Keratinocyte (primary cell): ENCODE measurements at regions not wholly inside any gene's neighbourhood (a gene's known extent, or its start where the extent isn't known, plus 50 kb on each side); places are given as distances from the start of the nearest gene placed in this dataset.

Experiments used
- DNase-seq: peaks from one replicate; pipeline ENCODE4 v3.0.0-alpha.2; 2011; ENCODE audit warnings: low read depth, missing footprints, low spot score
- FAIRE-seq: peaks from 2 replicates; lab custom pipeline; 2011; peaks lifted over from hg19 to GRCh38; lab: Jason Lieb, UNC
- H2AFZ ChIP-seq: 2 replicates; pipeline ENCODE4 v1.6.0; 2012; ENCODE audit warnings: low read length, control low read depth, inconsistent platforms; ENCODE audit not compliant: control insufficient read depth
- H3K27ac ChIP-seq: 2 replicates; pipeline ENCODE4 v1.5.1; 2011; ENCODE audit warnings: low read length; ENCODE audit not compliant: control insufficient read depth, insufficient read depth
- H3K27me3 ChIP-seq: 3 replicates; pipeline ENCODE4 v1.6.0; 2011; ENCODE audit warnings: low read length; ENCODE audit not compliant: control insufficient read depth, insufficient read depth; ENCODE audit errors: extremely low read depth
- H3K36me3 ChIP-seq, 2 experiments: 2 replicates in 1 of 2; 3 replicates in 1 of 2; pipeline ENCODE4 v1.5.1; 2011; ENCODE audit warnings: low read length in 2 of 2, mild to moderate bottlenecking in 1 of 2; ENCODE audit not compliant: control insufficient read depth in 2 of 2, insufficient read depth in 2 of 2; ENCODE audit errors: extremely low read depth in 1 of 2
- H3K4me1 ChIP-seq: 3 replicates; pipeline ENCODE4 v1.5.1; 2011; ENCODE audit warnings: low read length; ENCODE audit not compliant: control insufficient read depth, insufficient read depth; ENCODE audit errors: extremely low read depth
- H3K4me2 ChIP-seq: 3 replicates; pipeline ENCODE4 v1.6.0; 2011; ENCODE audit warnings: low read depth, low read length; ENCODE audit not compliant: control insufficient read depth, insufficient read depth; ENCODE audit errors: extremely low read depth
- H3K4me3 ChIP-seq, 3 experiments: fragments of 200-600 bp in 1 of 3; sonication (generic) in 1 of 3; 2 replicates in 2 of 3; 3 replicates in 1 of 3; pipeline ENCODE4 v1.5.1; 2011 to 2016; ENCODE audit warnings: low read length in 3 of 3, mild to moderate bottlenecking in 3 of 3, control low read depth in 2 of 3, inconsistent platforms in 1 of 3, low read depth in 1 of 3, mixed read lengths in 1 of 3, mixed run types in 1 of 3, moderate library complexity in 1 of 3; ENCODE audit not compliant: control insufficient read depth in 2 of 3, insufficient read depth in 2 of 3; ENCODE audit errors: extremely low read depth in 1 of 3
- H3K79me2 ChIP-seq: 2 replicates; pipeline ENCODE4 v1.6.0; 2012; ENCODE audit warnings: low read length; ENCODE audit not compliant: control insufficient read depth, insufficient read depth
- H3K9ac ChIP-seq: 3 replicates; pipeline ENCODE4 v1.6.0; 2011; ENCODE audit warnings: low read length; ENCODE audit not compliant: control insufficient read depth, insufficient read depth; ENCODE audit errors: extremely low read depth
- H3K9me1 ChIP-seq: 3 replicates; pipeline ENCODE4 v1.6.0; 2011; ENCODE audit warnings: low read length; ENCODE audit not compliant: control insufficient read depth, insufficient read depth; ENCODE audit errors: extremely low read depth
- H3K9me3 ChIP-seq: 2 replicates; pipeline ENCODE4 v1.5.1; 2012; ENCODE audit warnings: low read depth, low read length; ENCODE audit not compliant: control insufficient read depth
- H4K20me1 ChIP-seq: 3 replicates; pipeline ENCODE4 v1.6.0; 2011; ENCODE audit warnings: low read length; ENCODE audit not compliant: control insufficient read depth, insufficient read depth; ENCODE audit errors: extremely low read depth
- EZH2 ChIP-seq: IDR thresholded peaks from one replicate; pipeline ENCODE4 v1.6.1; 2012; ENCODE audit warnings: inconsistent platforms, mild to moderate bottlenecking, low read length, moderate library complexity
- dilution Hi-C: fragments of 300-500 bp; cut with MboI; formaldehyde crosslinking; loops from one replicate; pipeline ENCODE4 v1.7.0; 2020; ENCODE audit warnings: low sequenced_read_pairs; ENCODE audit not compliant: extremely low pct_ligation_motif_present
- small RNA-seq, 3 experiments: library from RNA; depleted of rRNA; stranded (forward); fragments of <200 nt; gene quantifications; one replicate each; pipeline ENCODE3, GENCODE V24; 2012; ENCODE audit warnings: low read depth in 3 of 3, low replicate concordance in 1 of 3; ENCODE audit not compliant: insufficient read length in 3 of 3
- TF ChIP-seq, protein P1 (sequence below), 3 experiments: IDR thresholded peaks in 1 of 3; conservative IDR thresholded peaks in 1 of 3; optimal IDR thresholded peaks in 1 of 3; 2 replicates in 2 of 3; 3 replicates in 1 of 3; pipeline versions ENCODE3 to v1.5.1; 2011; ENCODE audit warnings: low read length in 3 of 3, mild to moderate bottlenecking in 3 of 3, moderate library complexity in 2 of 3, control low read depth in 1 of 3, inconsistent platforms in 1 of 3; ENCODE audit not compliant: insufficient read depth in 2 of 3; ENCODE audit errors: extremely low read depth in 1 of 3

DNA sequence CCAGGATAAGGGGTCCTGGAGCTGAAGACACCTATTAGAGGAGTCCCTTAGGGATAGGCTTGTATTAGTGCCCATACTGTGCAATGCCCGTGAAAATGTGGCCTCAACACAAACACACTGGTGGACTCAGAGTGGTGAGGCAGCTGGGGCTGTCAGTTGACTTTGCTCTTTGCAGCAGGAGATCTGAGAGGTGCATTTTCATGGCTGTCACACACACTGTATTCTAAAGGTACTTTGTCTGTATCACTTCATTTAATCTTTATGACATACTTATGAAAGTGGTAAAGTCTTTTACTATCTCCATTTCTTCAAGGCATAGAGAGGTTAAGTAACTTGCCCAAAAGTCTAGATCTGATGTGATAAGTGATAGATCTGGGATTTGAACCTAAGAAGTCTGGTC is 55.1 kb upstream of the GCFC2 start:
- Histone ChIP-seq H2AFZ (no peak overlapping the region), H3K79me2 (no peaks in the 10 kb centered on the region), H3K4me2 (no peak overlapping the region), H3K4me3 (no peak overlapping the region), H3K36me3 (no peaks in the 10 kb centered on the region), H3K9me1 (no peaks in the 10 kb centered on the region), H3K27ac (no peak overlapping the region), H3K27me3 (no peaks in the 10 kb centered on the region), H3K4me1 (no peaks in the 10 kb centered on the region), H4K20me1 (no peaks in the 10 kb centered on the region), H3K9ac (no peak overlapping the region), H3K9me3 (no peaks in the 10 kb centered on the region)
- TF ChIP-seq, protein P1, sequence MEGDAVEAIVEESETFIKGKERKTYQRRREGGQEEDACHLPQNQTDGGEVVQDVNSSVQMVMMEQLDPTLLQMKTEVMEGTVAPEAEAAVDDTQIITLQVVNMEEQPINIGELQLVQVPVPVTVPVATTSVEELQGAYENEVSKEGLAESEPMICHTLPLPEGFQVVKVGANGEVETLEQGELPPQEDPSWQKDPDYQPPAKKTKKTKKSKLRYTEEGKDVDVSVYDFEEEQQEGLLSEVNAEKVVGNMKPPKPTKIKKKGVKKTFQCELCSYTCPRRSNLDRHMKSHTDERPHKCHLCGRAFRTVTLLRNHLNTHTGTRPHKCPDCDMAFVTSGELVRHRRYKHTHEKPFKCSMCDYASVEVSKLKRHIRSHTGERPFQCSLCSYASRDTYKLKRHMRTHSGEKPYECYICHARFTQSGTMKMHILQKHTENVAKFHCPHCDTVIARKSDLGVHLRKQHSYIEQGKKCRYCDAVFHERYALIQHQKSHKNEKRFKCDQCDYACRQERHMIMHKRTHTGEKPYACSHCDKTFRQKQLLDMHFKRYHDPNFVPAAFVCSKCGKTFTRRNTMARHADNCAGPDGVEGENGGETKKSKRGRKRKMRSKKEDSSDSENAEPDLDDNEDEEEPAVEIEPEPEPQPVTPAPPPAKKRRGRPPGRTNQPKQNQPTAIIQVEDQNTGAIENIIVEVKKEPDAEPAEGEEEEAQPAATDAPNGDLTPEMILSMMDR (optimal IDR thresholded peaks at IDR 0.05 in 1 of 3, IDR thresholded peaks at IDR 0.05 in 1 of 3, conservative IDR thresholded peaks at IDR 0.05 in 1 of 3; ENCODE audit: extremely low read depth in 1 of 3, insufficient read depth in 2 of 3, low read length in 3 of 3), result no peak
- TF ChIP-seq EZH2, result no peak
- dilution Hi-C loops, result no loop called here
- no peak for FAIRE-seq
- no peak for DNase-seq

- H3K79me2 ChIP-seq, result no peaks in the 10 kb centered on the region
- FAIRE-seq, result no peak
- no peak overlapping the region for H3K27ac ChIP-seq
- H3K9me3 ChIP-seq, result no peaks in the 10 kb centered on the region
- no peak overlapping the region for H3K4me3 ChIP-seq
- H4K20me1 ChIP-seq, result no peaks in the 10 kb centered on the region
- H3K9ac ChIP-seq, result no peak overlapping the region
- H3K9me1 ChIP-seq, result no peaks in the 10 kb centered on the region
- H3K4me1 ChIP-seq, result no peaks in the 10 kb centered on the region
- TF ChIP-seq EZH2, result no peak
- TF ChIP-seq, protein P1 (optimal IDR thresholded peaks at IDR 0.05 in 1 of 3, IDR thresholded peaks at IDR 0.05 in 1 of 3, conservative IDR thresholded peaks at IDR 0.05 in 1 of 3; ENCODE audit: extremely low read depth in 1 of 3, insufficient read depth in 2 of 3, low read length in 3 of 3), result no peak
- H3K36me3 ChIP-seq, result no peaks in the 10 kb centered on the region
- DNase-seq, result no peak
- no peaks in the 10 kb centered on the region for H3K27me3 ChIP-seq
- no peak overlapping the region for H2AFZ ChIP-seq
- dilution Hi-C loops, result no loop called here
- H3K4me2 ChIP-seq, result no peak overlapping the region
These were observed 53.9 kb upstream of the GCFC2 start for GRCh38 chr2:75764611-75765010.

Small RNA genes lying in the stretch of these regions (small RNA-seq; reads per million reads assigned to genes)
- gene RN7SKP164, result 0 reads per million in 3 experiments
